HCT116 (cell line): ENCODE measurements at regions not wholly inside any gene's neighbourhood (a gene's known extent, or its start where the extent isn't known, plus 50 kb on each side); places are given as distances from the start of the nearest gene placed in this dataset.

Experiments used
- ATAC-seq: fragments of 200-7000 bp; cut with Tn5 transposase; 2 replicates; pipeline ENCODE4 v1.9.1; 2020; ENCODE audit warnings: mild to moderate bottlenecking, moderate library complexity
- BruUV-seq: library from RNA; stranded (reverse); fragments of 400-500 nt; replicated peaks from 2 replicates; lab custom pipeline; 2021; lab: Mats Ljungman, UMichigan
- CTCF ChIA-PET: fragments of 300-600 bp; sonication (Branson Sonifier 250); formaldehyde crosslinking; loops from one replicate; lab custom pipeline; 2021; ENCODE audit warnings: antibody characterized with exemption; lab: Charles Lee
- POLR2A ChIA-PET: fragments of 300-600, 350-600 bp; sonication (Branson Sonifier 250); formaldehyde crosslinking; loops from one replicate; lab custom pipeline; 2021; ENCODE audit warnings: antibody characterized with exemption; lab: Charles Lee
- RAD21 ChIA-PET, 2 experiments: fragments of 300-600 bp; sonication (Branson Sonifier 250); formaldehyde crosslinking; loops; one replicate each; lab custom pipeline; 2023; ENCODE audit warnings: low total read pairs in 2 of 2; ENCODE audit not compliant: uncharacterized antibody in 2 of 2, unreplicated experiment in 2 of 2, low non-redundant PET in 1 of 2; lab: Charles Lee
- DNase-seq: peaks from one replicate; pipeline ENCODE4 v3.0.0-alpha.2; 2010; ENCODE audit warnings: low read depth, low spot score
- H2AFZ ChIP-seq: fragments of 200-600 bp; shearing (Covaris generic), sonication (generic); 2 replicates; pipeline ENCODE4 v1.6.1; 2017; ENCODE audit warnings: low read depth, mixed run types, mixed read lengths, antibody characterized with exemption, low read length; ENCODE audit not compliant: poor library complexity, severe bottlenecking
- H3K27ac ChIP-seq: 2 replicates; pipeline ENCODE4 v1.5.1; 2012; ENCODE audit warnings: low read depth, low read length
- H3K27me3 ChIP-seq: fragments of 200-600 bp; sonication (generic); 2 replicates; pipeline ENCODE4 v1.6.1; 2016; ENCODE audit warnings: mixed run types, low read length, mixed read lengths; ENCODE audit not compliant: insufficient read depth
- H3K36me3 ChIP-seq, 2 experiments: fragments of 200-500 bp in 1 of 2; fragments of 200-600 bp in 1 of 2; sonication (Bioruptor generic) in 1 of 2; sonication (generic) in 1 of 2; 2 replicates each; pipeline versions ENCODE4 v1.5.1 to v1.6.1; 2014 to 2016; ENCODE audit warnings: low read length in 2 of 2, inconsistent platforms in 1 of 2, mixed read lengths in 1 of 2, mixed run types in 1 of 2; ENCODE audit not compliant: insufficient read depth in 2 of 2, control insufficient read depth in 1 of 2
- H3K4me1 ChIP-seq, 2 experiments: fragments of 200-600 bp in 1 of 2; sonication (generic) in 1 of 2; 2 replicates each; pipeline versions ENCODE4 v1.5.1 to v1.6.1; 2012 to 2017; ENCODE audit warnings: low read length in 2 of 2, inconsistent platforms in 1 of 2, mild to moderate bottlenecking in 1 of 2, mixed read lengths in 1 of 2, mixed run types in 1 of 2, moderate library complexity in 1 of 2; ENCODE audit not compliant: insufficient read depth in 2 of 2, control insufficient read depth in 1 of 2
- H3K4me2 ChIP-seq: fragments of 200-600 bp; sonication (generic); 2 replicates; pipeline ENCODE4 v1.6.1; 2017; ENCODE audit warnings: mixed run types, low read length, mixed read lengths
- H3K4me3 ChIP-seq, 2 experiments: fragments of 200-600 bp in 1 of 2; sonication (generic) in 1 of 2; replicated peaks in 1 of 2; 2 replicates each; pipeline ENCODE4 v1.5.1; 2011 to 2016; ENCODE audit warnings: low read length in 2 of 2, control low read depth in 1 of 2, low read depth in 1 of 2, mild to moderate bottlenecking in 1 of 2, mixed read lengths in 1 of 2, mixed run types in 1 of 2
- H3K79me2 ChIP-seq: fragments of 200-600 bp; sonication (generic); 2 replicates; pipeline ENCODE4 v1.6.1; 2017; ENCODE audit warnings: mild to moderate bottlenecking, mixed run types, low read length, moderate library complexity, mixed read lengths; ENCODE audit not compliant: insufficient read depth
- H3K9ac ChIP-seq: fragments of 200-600 bp; sonication (generic); 2 replicates; pipeline ENCODE4 v1.6.1; 2016; ENCODE audit warnings: low read length, mixed read lengths
- H3K9me2 ChIP-seq: fragments of 200-600 bp; sonication (generic), shearing (Covaris generic); 2 replicates; pipeline ENCODE4 v1.6.1; 2017; ENCODE audit warnings: mixed run types, mild to moderate bottlenecking, moderate library complexity; ENCODE audit not compliant: insufficient read depth
- H3K9me3 ChIP-seq, 2 experiments: fragments of 200-500 bp in 1 of 2; fragments of 200-600 bp in 1 of 2; sonication (Bioruptor generic) in 1 of 2; sonication (generic) in 1 of 2; 2 replicates each; pipeline ENCODE4 v1.6.1; 2014 to 2017; ENCODE audit warnings: low read length in 2 of 2, mixed read lengths in 2 of 2, inconsistent platforms in 1 of 2, low read depth in 1 of 2, mild to moderate bottlenecking in 1 of 2, mixed run types in 1 of 2, moderate library complexity in 1 of 2; ENCODE audit not compliant: control insufficient read depth in 1 of 2, insufficient read depth in 1 of 2
- H4K20me1 ChIP-seq: fragments of 200-600 bp; sonication (generic), shearing (Covaris generic); 2 replicates; pipeline ENCODE4 v1.6.1; 2017; ENCODE audit warnings: mixed run types, mild to moderate bottlenecking, moderate library complexity; ENCODE audit not compliant: insufficient read depth
- CEBPB ChIP-seq: IDR thresholded peaks from 2 replicates; pipeline ENCODE4 v1.6.1; 2012; ENCODE audit warnings: low read depth
- EGR1 ChIP-seq: IDR thresholded peaks from 2 replicates; pipeline ENCODE4 v1.6.1; 2012; ENCODE audit warnings: low read depth
- EZH2 ChIP-seq: fragments of 200-600 bp; sonication (generic); IDR thresholded peaks from 2 replicates; pipeline ENCODE4 v1.6.1; 2017; ENCODE audit warnings: antibody characterized with exemption, mixed run types
- EZH2phosphoT487 ChIP-seq: fragments of 200-600 bp; IDR thresholded peaks from 2 replicates; pipeline ENCODE4 v1.6.1; 2018; ENCODE audit warnings: antibody characterized with exemption, borderline replicate concordance
- POLR2AphosphoS5 ChIP-seq: IDR thresholded peaks from 2 replicates; pipeline ENCODE4 v1.6.1; 2011; ENCODE audit warnings: mild to moderate bottlenecking, low read depth, low read length, moderate library complexity
- RAD21 ChIP-seq: IDR thresholded peaks from 2 replicates; pipeline ENCODE4 v1.6.1; 2012; ENCODE audit warnings: low read depth, mild to moderate bottlenecking
- SIN3A ChIP-seq: IDR thresholded peaks from 2 replicates; pipeline ENCODE4 v1.6.1; 2012; ENCODE audit warnings: low read depth
- SP1 ChIP-seq: IDR thresholded peaks from 2 replicates; pipeline ENCODE4 v1.6.1; 2012; ENCODE audit warnings: low read depth
- SRF ChIP-seq: IDR thresholded peaks from 2 replicates; pipeline ENCODE4 v1.6.1; 2012; ENCODE audit warnings: low read depth
- YY1 ChIP-seq: IDR thresholded peaks from 2 replicates; pipeline ENCODE4 v1.6.1; 2011; ENCODE audit warnings: low read length, low read depth, moderate library complexity, mild to moderate bottlenecking; ENCODE audit not compliant: insufficient replicate concordance; ENCODE audit errors: extremely low read depth
- ZFX ChIP-seq: fragments of 450-650 bp; IDR thresholded peaks from 2 replicates; pipeline ENCODE4 v1.6.1; 2017
- ZNF274 ChIP-seq: fragments of 200-500 bp; sonication (Bioruptor generic); IDR thresholded peaks from 2 replicates; pipeline ENCODE4 v1.6.1; 2014; ENCODE audit warnings: mild to moderate bottlenecking, low read depth, low read length, inconsistent platforms
- intact Hi-C: fragments of 100-400 bp; cut with micrococcal nuclease; formaldehyde crosslinking; loops from 2 replicates; pipeline ENCODE4 v1.10.0; 2022
- TF ChIP-seq, protein P1 (sequence below): IDR thresholded peaks from 2 replicates; pipeline ENCODE4 v1.6.1; 2011; ENCODE audit warnings: mild to moderate bottlenecking, low read length, moderate library complexity; ENCODE audit not compliant: insufficient replicate concordance; ENCODE audit errors: extremely low read depth

DNA sequence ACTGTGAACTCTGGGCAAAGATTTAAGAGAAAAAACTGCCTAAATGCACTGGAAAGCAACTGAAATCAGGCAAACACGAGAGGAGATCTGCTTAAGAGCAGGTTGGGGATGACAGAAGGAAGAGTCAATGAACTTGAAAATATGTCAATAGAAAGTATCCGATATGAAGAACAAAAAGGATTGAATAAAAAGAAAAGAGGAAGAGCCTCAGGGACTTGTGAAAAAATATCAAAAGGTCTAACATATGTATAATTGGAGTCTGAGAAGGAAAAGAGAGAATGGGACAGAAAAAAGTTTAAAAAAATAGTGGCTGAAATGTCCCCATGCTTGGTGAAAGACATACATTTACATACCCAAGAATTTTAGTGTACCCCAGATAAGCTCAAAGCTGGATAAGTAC, 195.5 kb downstream of the COPRS start:
- ATAC-seq (no peak), DNase-seq (peak; percentile 16)
- BruUV-seq = no TSS peak
- Histone ChIP-seq H3K27me3 (peaks cover under 1% of the 10 kb centered on the region; the same call in 1 of the 2 replicates), H3K9me3 (peaks cover 0 to 11% of the 10 kb centered on the region in 2 experiments; a peak in 1 of 4 replicates), H4K20me1 (no peaks in the 10 kb centered on the region), H3K27ac (no peak overlapping the region), H3K9me2 (no peaks in the 10 kb centered on the region), H2AFZ (no peak overlapping the region), H3K36me3 (no peaks in the 10 kb centered on the region), H3K4me1 (no peaks in the 10 kb centered on the region), H3K4me3 (no peak overlapping the region), H3K79me2 (no peaks in the 10 kb centered on the region), H3K9ac (no peak overlapping the region), H3K4me2 (no peak overlapping the region)
- TF ChIP-seq YY1 = no peak
- TF ChIP-seq RAD21 = no peak
- no peak for TF ChIP-seq POLR2AphosphoS5
- TF ChIP-seq EZH2 = no peak
- TF ChIP-seq SP1 = no peak
- RAD21 ChIA-PET = no interaction called here
- CTCF ChIA-PET = no interaction called here
- POLR2A ChIA-PET = no interaction called here
- intact Hi-C loops = no loop called here

DNA sequence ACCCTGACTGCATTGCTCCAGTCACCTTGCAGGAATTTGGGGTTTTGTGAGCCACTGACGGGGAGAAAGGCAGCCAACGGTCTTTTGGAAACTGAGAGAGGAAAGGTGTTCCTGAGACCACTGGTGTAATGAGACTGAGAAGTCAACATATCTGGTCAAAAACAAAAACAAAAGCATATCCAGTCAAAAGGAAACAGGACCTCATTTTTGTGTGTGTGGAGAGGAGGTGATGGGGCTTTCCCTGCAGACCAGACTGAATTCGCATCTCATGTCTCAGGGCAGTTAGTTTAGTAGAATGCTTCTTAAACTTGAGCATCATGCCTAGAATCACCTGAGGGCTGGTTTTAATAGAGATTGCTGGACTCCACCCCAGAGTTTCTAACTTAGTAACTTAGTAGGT, 198.4 kb downstream of the COPRS start:
- CTCF ChIA-PET = no interaction called here
- Histone ChIP-seq H3K9ac (no peak overlapping the region), H3K27me3 (peaks cover 4% of the 10 kb centered on the region; the same call in 1 of the 2 replicates), H4K20me1 (no peaks in the 10 kb centered on the region), H3K4me3 (no peak overlapping the region), H3K36me3 (no peaks in the 10 kb centered on the region), H3K4me1 (no peaks in the 10 kb centered on the region), H2AFZ (no peak overlapping the region), H3K27ac (no peak overlapping the region), H3K9me3 (peaks cover 0 to 11% of the 10 kb centered on the region in 2 experiments; a peak in 1 of 4 replicates)
- no TSS peak for BruUV-seq
- TF ChIP-seq YY1 (no peak), EGR1 (no peak), EZH2phosphoT487 (no peak), SIN3A (no peak), RAD21 (no peak), EZH2 (no peak), CEBPB (no peak), POLR2AphosphoS5 (no peak), ZFX (no peak), ZNF274 (no peak), SRF (no peak)
- TF ChIP-seq, protein P1, sequence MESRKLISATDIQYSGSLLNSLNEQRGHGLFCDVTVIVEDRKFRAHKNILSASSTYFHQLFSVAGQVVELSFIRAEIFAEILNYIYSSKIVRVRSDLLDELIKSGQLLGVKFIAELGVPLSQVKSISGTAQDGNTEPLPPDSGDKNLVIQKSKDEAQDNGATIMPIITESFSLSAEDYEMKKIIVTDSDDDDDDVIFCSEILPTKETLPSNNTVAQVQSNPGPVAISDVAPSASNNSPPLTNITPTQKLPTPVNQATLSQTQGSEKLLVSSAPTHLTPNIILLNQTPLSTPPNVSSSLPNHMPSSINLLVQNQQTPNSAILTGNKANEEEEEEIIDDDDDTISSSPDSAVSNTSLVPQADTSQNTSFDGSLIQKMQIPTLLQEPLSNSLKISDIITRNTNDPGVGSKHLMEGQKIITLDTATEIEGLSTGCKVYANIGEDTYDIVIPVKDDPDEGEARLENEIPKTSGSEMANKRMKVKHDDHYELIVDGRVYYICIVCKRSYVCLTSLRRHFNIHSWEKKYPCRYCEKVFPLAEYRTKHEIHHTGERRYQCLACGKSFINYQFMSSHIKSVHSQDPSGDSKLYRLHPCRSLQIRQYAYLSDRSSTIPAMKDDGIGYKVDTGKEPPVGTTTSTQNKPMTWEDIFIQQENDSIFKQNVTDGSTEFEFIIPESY = no peak
- TF ChIP-seq, all 23 proteins: peak for 0
- intact Hi-C loops = no loop called here
- H3K9me2 ChIP-seq = no peaks in the 10 kb centered on the region
- ATAC-seq (no peak), DNase-seq (no peak)
- H3K4me2 ChIP-seq = no peak overlapping the region
- ChIA-PET POLR2A (no interaction called here), RAD21 (no interaction called here)
- no peaks in the 10 kb centered on the region for H3K79me2 ChIP-seq
